HL-60 (cell line): ENCODE measurements at regions not wholly inside any gene's neighbourhood (a gene's known extent, or its start where the extent isn't known, plus 50 kb on each side); places are given as distances from the start of the nearest gene placed in this dataset.

Source experiments
- CTCF ChIP-seq: IDR thresholded peaks from one replicate; pipeline ENCODE4 v1.5.1; 2011; ENCODE audit warnings: low read length, control low read depth, inconsistent platforms; ENCODE audit not compliant: insufficient read depth
- GABPA ChIP-seq: IDR thresholded peaks from 2 replicates; pipeline ENCODE4 v1.6.1; 2012; ENCODE audit warnings: low read depth
- POLR2AphosphoS5 ChIP-seq: IDR thresholded peaks from 2 replicates; pipeline ENCODE4 v1.6.1; 2012; ENCODE audit warnings: low read depth
- REST ChIP-seq: IDR thresholded peaks from 2 replicates; pipeline ENCODE4 v1.6.1; 2012; ENCODE audit warnings: low read depth; ENCODE audit not compliant: insufficient replicate concordance
- SPI1 ChIP-seq: IDR thresholded peaks from 2 replicates; pipeline ENCODE4 v1.6.1; 2012; ENCODE audit warnings: low read depth, mild to moderate bottlenecking, borderline replicate concordance

- TF ChIP-seq CTCF (no peak), POLR2AphosphoS5 (no peak), REST (no peak), GABPA (no peak), SPI1 (no peak)
Observed at GRCh38 chr11:97993562-97993961, 1027.2 kb upstream of the CNTN5 start.
